Hepatocyte (in vitro differentiated cells): ENCODE measurements at regions not wholly inside any gene's neighbourhood (a gene's known extent, or its start where the extent isn't known, plus 50 kb on each side); places are given as distances from the start of the nearest gene placed in this dataset.

Experiments used
- DNase-seq: peaks from one replicate; pipeline ENCODE4 v3.0.0-alpha.2; 2016; ENCODE audit warnings: low spot score
- H2AFZ ChIP-seq: fragments of 200-600 bp; sonication (generic); 2 replicates; pipeline ENCODE4 v1.6.0; 2016; ENCODE audit warnings: antibody characterized with exemption, mild to moderate bottlenecking
- H3K27ac ChIP-seq: fragments of 200-600 bp; sonication (generic); 2 replicates; pipeline ENCODE4 v1.5.1; 2016; ENCODE audit warnings: mild to moderate bottlenecking
- H3K27me3 ChIP-seq: fragments of 200-600 bp; sonication (generic); 2 replicates; pipeline ENCODE4 v1.6.1; 2016
- H3K36me3 ChIP-seq: fragments of 200-600 bp; sonication (generic); replicated peaks from 2 replicates; pipeline ENCODE4 v1.5.1; 2016; ENCODE audit warnings: low read depth; ENCODE audit not compliant: insufficient read depth
- H3K4me1 ChIP-seq: fragments of 200-600 bp; sonication (generic); 2 replicates; pipeline ENCODE4 v1.5.1; 2016; ENCODE audit warnings: mild to moderate bottlenecking, moderate library complexity; ENCODE audit not compliant: insufficient read depth
- H3K4me2 ChIP-seq: fragments of 200-600 bp; sonication (generic); 2 replicates; pipeline ENCODE4 v1.6.0; 2016
- H3K4me3 ChIP-seq: fragments of 200-600 bp; sonication (generic); 2 replicates; pipeline ENCODE4 v1.5.1; 2016; ENCODE audit warnings: mild to moderate bottlenecking
- H3K79me2 ChIP-seq: fragments of 200-600 bp; sonication (generic); 2 replicates; pipeline ENCODE4 v1.6.0; 2017; ENCODE audit warnings: mild to moderate bottlenecking
- H3K9me2 ChIP-seq: fragments of 200-600 bp; sonication (generic); replicated peaks from 2 replicates; pipeline ENCODE4 v1.6.0; 2017; ENCODE audit warnings: mild to moderate bottlenecking; ENCODE audit not compliant: insufficient read depth
- H3K9me3 ChIP-seq: fragments of 200-600 bp; sonication (generic); 2 replicates; pipeline ENCODE4 v1.5.1; 2016; ENCODE audit warnings: low read depth, mild to moderate bottlenecking
- H4K20me1 ChIP-seq: fragments of 200-600 bp; sonication (generic); 2 replicates; pipeline ENCODE4 v1.6.0; 2016; ENCODE audit warnings: mild to moderate bottlenecking; ENCODE audit not compliant: insufficient read depth, poor library complexity, severe bottlenecking
- CTCF ChIP-seq: fragments of 200-600 bp; sonication (generic); IDR thresholded peaks from 2 replicates; pipeline ENCODE4 v1.5.1; 2016; ENCODE audit warnings: antibody characterized with exemption, mild to moderate bottlenecking; ENCODE audit not compliant: poor library complexity
- EZH2 ChIP-seq: fragments of 200-600 bp; sonication (generic); IDR thresholded peaks from 2 replicates; pipeline ENCODE4 v1.6.1; 2016; ENCODE audit warnings: antibody characterized with exemption, mild to moderate bottlenecking, borderline replicate concordance
- EZH2phosphoT487 ChIP-seq: fragments of 200-600 bp; sonication (generic); IDR thresholded peaks from one replicate; pipeline ENCODE4 v1.6.1; 2018; ENCODE audit warnings: antibody characterized with exemption, mild to moderate bottlenecking, low read depth, moderate library complexity; ENCODE audit not compliant: unreplicated experiment, severe bottlenecking
- WGBS: methylation state at CpG from one replicate; pipeline ENCODE4 v1.1.6; 2016; ENCODE audit warnings: low lambda C conversion rate; ENCODE audit errors: missing lambda C conversion rate; 5-methylcytosine and 5-hydroxymethylcytosine counted together

- H3K9me2 ChIP-seq: no peaks in the 10 kb centered on the region
Observed at GRCh38 chr13:34757441-34757840, 184.6 kb upstream of the NBEA start.

GRCh38 chr13:34758628-34759027 is 183.4 kb upstream of the NBEA start:
- Histone ChIP-seq H3K9me3 (no peaks in the 10 kb centered on the region), H3K36me3 (no peaks in the 10 kb centered on the region), H3K79me2 (no peaks in the 10 kb centered on the region), H3K9me2 (no peaks in the 10 kb centered on the region), H3K4me1 (no peaks in the 10 kb centered on the region), H3K4me3 (no peak overlapping the region), H3K27ac (no peak overlapping the region), H2AFZ (no peak overlapping the region), H4K20me1 (no peaks in the 10 kb centered on the region), H3K27me3 (no peaks in the 10 kb centered on the region), H3K4me2 (no peak overlapping the region)
- WGBS: 38% methylated on average over 2 of the region's 2 CpGs
- TF ChIP-seq CTCF (no peak), EZH2phosphoT487 (no peak), EZH2 (no peak)
- no peak for DNase-seq

More at GRCh38 chr13:34757441-34757840, 184.6 kb upstream of the NBEA start:
- no peaks in the 10 kb centered on the region for H4K20me1 ChIP-seq
- no peak overlapping the region for H3K4me3 ChIP-seq
- H3K4me2 ChIP-seq: no peak overlapping the region
- TF ChIP-seq CTCF: no peak
- no peak for TF ChIP-seq EZH2
- no peak overlapping the region for H2AFZ ChIP-seq
- H3K27me3 ChIP-seq: no peaks in the 10 kb centered on the region
- H3K79me2 ChIP-seq: no peaks in the 10 kb centered on the region
- 93% methylated on average over 2 of the region's 2 CpGs for WGBS
- no peaks in the 10 kb centered on the region for H3K9me3 ChIP-seq
- no peak for DNase-seq
- H3K27ac ChIP-seq: no peak overlapping the region
- H3K4me1 ChIP-seq: no peaks in the 10 kb centered on the region
- H3K36me3 ChIP-seq: no peaks in the 10 kb centered on the region

- no peak overlapping the region for H3K27ac ChIP-seq
Observed at GRCh38 chr13:34762312-34762711, 179.8 kb upstream of the NBEA start.

More at GRCh38 chr13:34762312-34762711, 179.8 kb upstream of the NBEA start:
- Histone ChIP-seq H2AFZ (no peak overlapping the region), H3K4me2 (no peak overlapping the region), H3K4me3 (no peak overlapping the region), H3K27me3 (no peaks in the 10 kb centered on the region), H3K36me3 (no peaks in the 10 kb centered on the region), H3K9me2 (no peaks in the 10 kb centered on the region), H3K79me2 (no peaks in the 10 kb centered on the region), H4K20me1 (no peaks in the 10 kb centered on the region), H3K9me3 (no peaks in the 10 kb centered on the region), H3K4me1 (no peaks in the 10 kb centered on the region)
- DNase-seq: peak; percentile 43
- TF ChIP-seq EZH2phosphoT487 (no peak), EZH2 (no peak), CTCF (no peak)
- WGBS: 70% methylated on average over 2 of the region's 2 CpGs
